Ishikawa (cell line): ENCODE measurements at regions not wholly inside any gene's neighbourhood (a gene's known extent, or its start where the extent isn't known, plus 50 kb on each side); places are given as distances from the start of the nearest gene placed in this dataset.

ENCODE experiments used
- CEBPB ChIP-seq: IDR thresholded peaks from 2 replicates; pipeline ENCODE4 v1.6.1; 2012
- CREB1 ChIP-seq: IDR thresholded peaks from 2 replicates; pipeline ENCODE4 v1.6.1; 2012; ENCODE audit warnings: low read depth
- EGR1 ChIP-seq: IDR thresholded peaks from 2 replicates; pipeline ENCODE4 v1.6.1; 2012
- EP300 ChIP-seq: IDR thresholded peaks from 2 replicates; pipeline ENCODE4 v1.6.1; 2012; ENCODE audit warnings: borderline replicate concordance
- FOXM1 ChIP-seq: IDR thresholded peaks from 2 replicates; pipeline ENCODE4 v1.6.1; 2012; ENCODE audit warnings: low read depth, borderline replicate concordance
- MAX ChIP-seq: IDR thresholded peaks from 2 replicates; pipeline ENCODE4 v1.6.1; 2012
- NFIC ChIP-seq: IDR thresholded peaks from 2 replicates; pipeline ENCODE4 v1.6.1; 2012
- RAD21 ChIP-seq: IDR thresholded peaks from 2 replicates; pipeline ENCODE4 v1.6.1; 2012; ENCODE audit warnings: low read depth
- REST ChIP-seq: IDR thresholded peaks from 2 replicates; pipeline ENCODE4 v1.6.1; 2012; ENCODE audit warnings: low read depth, mild to moderate bottlenecking
- TAF1 ChIP-seq: IDR thresholded peaks from 2 replicates; pipeline ENCODE4 v1.6.1; 2012; ENCODE audit warnings: low read depth, mild to moderate bottlenecking
- TCF12 ChIP-seq: IDR thresholded peaks from 2 replicates; pipeline ENCODE4 v1.6.1; 2012; ENCODE audit warnings: low read depth
- TEAD4 ChIP-seq: IDR thresholded peaks from 2 replicates; pipeline ENCODE4 v1.6.1; 2012
- USF1 ChIP-seq: IDR thresholded peaks from 2 replicates; pipeline ENCODE4 v1.6.1; 2012
- YY1 ChIP-seq: IDR thresholded peaks from 2 replicates; pipeline ENCODE4 v1.6.1; 2012; ENCODE audit warnings: low read depth
- ZBTB7A ChIP-seq: IDR thresholded peaks from 2 replicates; pipeline ENCODE4 v1.6.1; 2012; ENCODE audit warnings: low read depth

GRCh38 chr3:118277814-118278213, 756.8 kb downstream of the IGSF11 start:
- TF ChIP-seq EP300 (no peak), EGR1 (no peak), TCF12 (no peak), REST (no peak), TAF1 (no peak), YY1 (no peak)

GRCh38 chr3:118292841-118293240, 741.8 kb downstream of the IGSF11 start:
- TF ChIP-seq EGR1 (no peak), ZBTB7A (no peak), FOXM1 (no peak), MAX (no peak), REST (no peak), TEAD4 (no peak), RAD21 (no peak)

- TF ChIP-seq CEBPB (no peak), USF1 (no peak), EGR1 (no peak), RAD21 (no peak), CREB1 (no peak), MAX (no peak), TCF12 (no peak), FOXM1 (no peak), EP300 (no peak), ZBTB7A (no peak), REST (no peak), TAF1 (no peak), YY1 (no peak), TEAD4 (no peak), NFIC (no peak)
Measured at GRCh38 chr3:118298133-118298532, 736.5 kb downstream of the IGSF11 start.

- TF ChIP-seq RAD21, result no peak
- no peak for TF ChIP-seq EGR1
- TF ChIP-seq USF1, result no peak
- TF ChIP-seq YY1, result no peak
- no peak for TF ChIP-seq FOXM1
- no peak for TF ChIP-seq MAX
- no peak for TF ChIP-seq TEAD4
- no peak for TF ChIP-seq REST
- no peak for TF ChIP-seq CEBPB
- TF ChIP-seq CREB1, result no peak
- no peak for TF ChIP-seq EP300
- no peak for TF ChIP-seq ZBTB7A
- TF ChIP-seq TAF1, result no peak
- TF ChIP-seq TCF12, result no peak
- TF ChIP-seq NFIC, result no peak
Measured at GRCh38 chr3:118304557-118304956, 730.1 kb downstream of the IGSF11 start.
